HEK293 (cell line): ENCODE measurements at regions not wholly inside any gene's neighbourhood (a gene's known extent, or its start where the extent isn't known, plus 50 kb on each side); places are given as distances from the start of the nearest gene placed in this dataset.

ENCODE experiments used
- CTCF ChIA-PET: fragments of 350-600 bp; formaldehyde crosslinking; extraction: SDS; loops from one replicate; lab custom pipeline; 2021; ENCODE audit warnings: antibody characterized with exemption; lab: Yijun Ruan, JAX
- POLR2A ChIA-PET: fragments of 300-600 bp; formaldehyde crosslinking; extraction: SDS; loops from one replicate; lab custom pipeline; 2020; ENCODE audit warnings: antibody characterized with exemption, inconsistent platforms; lab: Yijun Ruan, JAX
- H3K27ac ChIP-seq: fragments of 200-500 bp; sonication (Bioruptor generic); 2 replicates; pipeline ENCODE4 v1.5.1; 2014; ENCODE audit warnings: low read depth, low read length, control low read depth, inconsistent platforms; ENCODE audit errors: extremely low read depth
- H3K36me3 ChIP-seq, 2 experiments: fragments of 200-500 bp in 1 of 2; sonication (Bioruptor generic) in 1 of 2; 1 replicate in 1 of 2; 2 replicates in 1 of 2; pipeline ENCODE4 v1.5.1; 2014 to 2017; ENCODE audit warnings: inconsistent platforms in 2 of 2, low read length in 2 of 2; ENCODE audit not compliant: control insufficient read depth in 2 of 2, insufficient read depth in 1 of 2
- H3K4me1 ChIP-seq: fragments of 200-500 bp; sonication (Bioruptor generic); 2 replicates; pipeline ENCODE4 v1.5.1; 2014; ENCODE audit warnings: mild to moderate bottlenecking, low read length, inconsistent platforms; ENCODE audit not compliant: control insufficient read depth, insufficient read depth
- H3K4me3 ChIP-seq: 2 replicates; pipeline ENCODE4 v1.5.1; 2011; ENCODE audit warnings: low read depth, mild to moderate bottlenecking, control low read depth, low read length, moderate library complexity
- H3K9me3 ChIP-seq: fragments of 200-500 bp; sonication (Bioruptor generic); 2 replicates; pipeline ENCODE4 v1.5.1; 2014; ENCODE audit warnings: low read depth, low read length, inconsistent platforms; ENCODE audit not compliant: control insufficient read depth, insufficient read depth
- HOXD13 ChIP-seq: sonication (generic); formaldehyde crosslinking; IDR thresholded peaks from 2 replicates; pipeline ENCODE4 v1.8.0; 2022; ENCODE audit warnings: missing genetic modification reagents, borderline replicate concordance
- INSM2 ChIP-seq: fragments of 450-650 bp; formaldehyde crosslinking; IDR thresholded peaks from 2 replicates; pipeline ENCODE4 v1.5.1; 2016; ENCODE audit warnings: missing biosample characterization, missing genetic modification characterization
- SALL2 ChIP-seq: fragments of 450-650 bp; formaldehyde crosslinking; IDR thresholded peaks from 2 replicates; pipeline ENCODE4 v1.5.0; 2017; ENCODE audit warnings: missing biosample characterization, mild to moderate bottlenecking, missing genetic modification characterization, borderline replicate concordance
- SCRT2 ChIP-seq: fragments of 450-650 bp; formaldehyde crosslinking; IDR thresholded peaks from 2 replicates; pipeline ENCODE4 v1.5.1; 2016; ENCODE audit warnings: missing biosample characterization, missing genetic modification characterization
- ZIC2 ChIP-seq: fragments of 450-650 bp; formaldehyde crosslinking; IDR thresholded peaks from 2 replicates; pipeline ENCODE4 v1.5.1; 2016; ENCODE audit warnings: missing biosample characterization, missing genetic modification characterization
- ZNF146 ChIP-seq: fragments of 450-650 bp; formaldehyde crosslinking; IDR thresholded peaks from 2 replicates; pipeline ENCODE4 v1.5.1; 2016; ENCODE audit warnings: missing biosample characterization, missing genetic modification characterization
- ZNF2 ChIP-seq: fragments of 450-650 bp; formaldehyde crosslinking; IDR thresholded peaks from 2 replicates; pipeline ENCODE4 v1.5.1; 2016; ENCODE audit warnings: missing biosample characterization, missing genetic modification characterization
- ZNF221 ChIP-seq: fragments of 450-650 bp; formaldehyde crosslinking; IDR thresholded peaks from 2 replicates; pipeline ENCODE4 v1.5.1; 2017; ENCODE audit warnings: missing biosample characterization, missing genetic modification characterization, borderline replicate concordance
- ZNF292 ChIP-seq: fragments of 450-650 bp; formaldehyde crosslinking; IDR thresholded peaks from 2 replicates; pipeline ENCODE4 v1.5.1; 2016; ENCODE audit warnings: low read depth, missing biosample characterization, missing genetic modification characterization, borderline replicate concordance
- ZNF37A ChIP-seq: fragments of 450-650 bp; IDR thresholded peaks from 2 replicates; pipeline ENCODE4 v1.5.1; 2018; ENCODE audit warnings: missing biosample characterization, missing genetic modification characterization
- ZNF48 ChIP-seq: fragments of 450-650 bp; formaldehyde crosslinking; IDR thresholded peaks from 2 replicates; pipeline ENCODE4 v1.5.1; 2016; ENCODE audit warnings: missing biosample characterization, missing genetic modification characterization
- ZNF510 ChIP-seq: fragments of 450-650 bp; formaldehyde crosslinking; IDR thresholded peaks from 2 replicates; pipeline ENCODE4 v1.5.1; 2018; ENCODE audit warnings: mild to moderate bottlenecking, missing genetic modification characterization, missing biosample characterization; ENCODE audit not compliant: insufficient replicate concordance
- ZNF571 ChIP-seq: fragments of 450-650 bp; formaldehyde crosslinking; IDR thresholded peaks from 2 replicates; pipeline ENCODE4 v1.5.0; 2017; ENCODE audit warnings: missing biosample characterization, missing genetic modification characterization
- ZNF664 ChIP-seq: fragments of 450-650 bp; formaldehyde crosslinking; IDR thresholded peaks from 2 replicates; pipeline ENCODE4 v1.5.1; 2016; ENCODE audit warnings: missing biosample characterization, missing genetic modification characterization
- ZNF670 ChIP-seq: fragments of 450-650 bp; formaldehyde crosslinking; IDR thresholded peaks from 2 replicates; pipeline ENCODE4 v1.5.1; 2016; ENCODE audit warnings: missing biosample characterization, missing genetic modification characterization, low read depth
- ZNF776 ChIP-seq: fragments of 450-650 bp; formaldehyde crosslinking; IDR thresholded peaks from 2 replicates; pipeline ENCODE4 v1.5.0; 2017; ENCODE audit warnings: missing biosample characterization, missing genetic modification characterization, borderline replicate concordance
- TF ChIP-seq, protein P1 (sequence below): fragments of 450-650 bp; formaldehyde crosslinking; IDR thresholded peaks from 2 replicates; pipeline ENCODE4 v1.5.1; 2016; ENCODE audit warnings: missing biosample characterization, missing genetic modification characterization
- TF ChIP-seq, protein P2 (sequence below): fragments of 450-650 bp; IDR thresholded peaks from 2 replicates; pipeline ENCODE4 v1.5.1; 2018; ENCODE audit warnings: missing biosample characterization, missing genetic modification characterization
- TF ChIP-seq, protein P3 (sequence below): fragments of 450-650 bp; formaldehyde crosslinking; IDR thresholded peaks from 2 replicates; pipeline ENCODE4 v1.5.1; 2016; ENCODE audit warnings: missing biosample characterization, missing genetic modification characterization
- TF ChIP-seq, protein P4 (sequence below): fragments of 450-650 bp; formaldehyde crosslinking; IDR thresholded peaks from 2 replicates; pipeline ENCODE4 v1.5.1; 2017; ENCODE audit warnings: missing biosample characterization, missing genetic modification characterization

- no peak for TF ChIP-seq ZNF776 (tag by site-specific recombination)
- TF ChIP-seq ZIC2 (tag by site-specific recombination), result no peak
- TF ChIP-seq ZNF2 (tag by site-specific recombination), result no peak
- no peak for TF ChIP-seq SALL2 (tag by site-specific recombination)
- TF ChIP-seq ZNF292 (tag by site-specific recombination), result no peak
- TF ChIP-seq ZNF510, result no peak
- TF ChIP-seq, protein P1, sequence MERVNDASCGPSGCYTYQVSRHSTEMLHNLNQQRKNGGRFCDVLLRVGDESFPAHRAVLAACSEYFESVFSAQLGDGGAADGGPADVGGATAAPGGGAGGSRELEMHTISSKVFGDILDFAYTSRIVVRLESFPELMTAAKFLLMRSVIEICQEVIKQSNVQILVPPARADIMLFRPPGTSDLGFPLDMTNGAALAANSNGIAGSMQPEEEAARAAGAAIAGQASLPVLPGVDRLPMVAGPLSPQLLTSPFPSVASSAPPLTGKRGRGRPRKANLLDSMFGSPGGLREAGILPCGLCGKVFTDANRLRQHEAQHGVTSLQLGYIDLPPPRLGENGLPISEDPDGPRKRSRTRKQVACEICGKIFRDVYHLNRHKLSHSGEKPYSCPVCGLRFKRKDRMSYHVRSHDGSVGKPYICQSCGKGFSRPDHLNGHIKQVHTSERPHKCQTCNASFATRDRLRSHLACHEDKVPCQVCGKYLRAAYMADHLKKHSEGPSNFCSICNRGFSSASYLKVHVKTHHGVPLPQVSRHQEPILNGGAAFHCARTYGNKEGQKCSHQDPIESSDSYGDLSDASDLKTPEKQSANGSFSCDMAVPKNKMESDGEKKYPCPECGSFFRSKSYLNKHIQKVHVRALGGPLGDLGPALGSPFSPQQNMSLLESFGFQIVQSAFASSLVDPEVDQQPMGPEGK, result no peak
- no peak for TF ChIP-seq INSM2 (tag by site-specific recombination)
- no peak for TF ChIP-seq ZNF664 (tag by site-specific recombination)
- no peak for TF ChIP-seq HOXD13
- no peak for TF ChIP-seq SCRT2 (tag by site-specific recombination)
- TF ChIP-seq ZNF670 (tag by site-specific recombination), result no peak
- TF ChIP-seq, protein P2, sequence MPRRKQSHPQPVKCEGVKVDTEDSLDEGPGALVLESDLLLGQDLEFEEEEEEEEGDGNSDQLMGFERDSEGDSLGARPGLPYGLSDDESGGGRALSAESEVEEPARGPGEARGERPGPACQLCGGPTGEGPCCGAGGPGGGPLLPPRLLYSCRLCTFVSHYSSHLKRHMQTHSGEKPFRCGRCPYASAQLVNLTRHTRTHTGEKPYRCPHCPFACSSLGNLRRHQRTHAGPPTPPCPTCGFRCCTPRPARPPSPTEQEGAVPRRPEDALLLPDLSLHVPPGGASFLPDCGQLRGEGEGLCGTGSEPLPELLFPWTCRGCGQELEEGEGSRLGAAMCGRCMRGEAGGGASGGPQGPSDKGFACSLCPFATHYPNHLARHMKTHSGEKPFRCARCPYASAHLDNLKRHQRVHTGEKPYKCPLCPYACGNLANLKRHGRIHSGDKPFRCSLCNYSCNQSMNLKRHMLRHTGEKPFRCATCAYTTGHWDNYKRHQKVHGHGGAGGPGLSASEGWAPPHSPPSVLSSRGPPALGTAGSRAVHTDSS (tag by site-specific recombination), result no peak
- TF ChIP-seq ZNF48 (tag by site-specific recombination), result no peak
- no peak for TF ChIP-seq ZNF571 (tag by site-specific recombination)
- TF ChIP-seq ZNF221, result no peak
- TF ChIP-seq, protein P3, sequence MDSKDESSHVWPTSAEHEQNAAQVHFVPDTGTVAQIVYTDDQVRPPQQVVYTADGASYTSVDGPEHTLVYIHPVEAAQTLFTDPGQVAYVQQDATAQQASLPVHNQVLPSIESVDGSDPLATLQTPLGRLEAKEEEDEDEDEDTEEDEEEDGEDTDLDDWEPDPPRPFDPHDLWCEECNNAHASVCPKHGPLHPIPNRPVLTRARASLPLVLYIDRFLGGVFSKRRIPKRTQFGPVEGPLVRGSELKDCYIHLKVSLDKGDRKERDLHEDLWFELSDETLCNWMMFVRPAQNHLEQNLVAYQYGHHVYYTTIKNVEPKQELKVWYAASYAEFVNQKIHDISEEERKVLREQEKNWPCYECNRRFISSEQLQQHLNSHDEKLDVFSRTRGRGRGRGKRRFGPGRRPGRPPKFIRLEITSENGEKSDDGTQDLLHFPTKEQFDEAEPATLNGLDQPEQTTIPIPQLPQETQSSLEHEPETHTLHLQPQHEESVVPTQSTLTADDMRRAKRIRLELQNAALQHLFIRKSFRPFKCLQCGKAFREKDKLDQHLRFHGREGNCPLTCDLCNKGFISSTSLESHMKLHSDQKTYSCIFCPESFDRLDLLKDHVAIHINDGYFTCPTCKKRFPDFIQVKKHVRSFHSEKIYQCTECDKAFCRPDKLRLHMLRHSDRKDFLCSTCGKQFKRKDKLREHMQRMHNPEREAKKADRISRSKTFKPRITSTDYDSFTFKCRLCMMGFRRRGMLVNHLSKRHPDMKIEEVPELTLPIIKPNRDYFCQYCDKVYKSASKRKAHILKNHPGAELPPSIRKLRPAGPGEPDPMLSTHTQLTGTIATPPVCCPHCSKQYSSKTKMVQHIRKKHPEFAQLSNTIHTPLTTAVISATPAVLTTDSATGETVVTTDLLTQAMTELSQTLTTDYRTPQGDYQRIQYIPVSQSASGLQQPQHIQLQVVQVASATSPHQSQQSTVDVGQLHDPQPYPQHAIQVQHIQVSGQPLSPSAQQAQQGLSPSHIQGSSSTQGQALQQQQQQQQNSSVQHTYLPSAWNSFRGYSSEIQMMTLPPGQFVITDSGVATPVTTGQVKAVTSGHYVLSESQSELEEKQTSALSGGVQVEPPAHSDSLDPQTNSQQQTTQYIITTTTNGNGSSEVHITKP (tag by site-specific recombination), result no peak
- TF ChIP-seq ZNF146 (tag by site-specific recombination), result no peak
- TF ChIP-seq, protein P4, sequence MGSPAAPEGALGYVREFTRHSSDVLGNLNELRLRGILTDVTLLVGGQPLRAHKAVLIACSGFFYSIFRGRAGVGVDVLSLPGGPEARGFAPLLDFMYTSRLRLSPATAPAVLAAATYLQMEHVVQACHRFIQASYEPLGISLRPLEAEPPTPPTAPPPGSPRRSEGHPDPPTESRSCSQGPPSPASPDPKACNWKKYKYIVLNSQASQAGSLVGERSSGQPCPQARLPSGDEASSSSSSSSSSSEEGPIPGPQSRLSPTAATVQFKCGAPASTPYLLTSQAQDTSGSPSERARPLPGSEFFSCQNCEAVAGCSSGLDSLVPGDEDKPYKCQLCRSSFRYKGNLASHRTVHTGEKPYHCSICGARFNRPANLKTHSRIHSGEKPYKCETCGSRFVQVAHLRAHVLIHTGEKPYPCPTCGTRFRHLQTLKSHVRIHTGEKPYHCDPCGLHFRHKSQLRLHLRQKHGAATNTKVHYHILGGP (tag by site-specific recombination), result no peak
- no peak for TF ChIP-seq ZNF37A
- H3K9me3 ChIP-seq, result no peaks in the 10 kb centered on the region
- H3K4me1 ChIP-seq, result no peaks in the 10 kb centered on the region
- H3K4me3 ChIP-seq, result no peak overlapping the region
- ChIA-PET POLR2A (no interaction called here), CTCF (interaction anchor here (0.7 kb wide), 1 partner anchor 19 kb away, joined by 5 read pairs; no protein-coding TSS in a partner anchor)
- H3K27ac ChIP-seq, result no peak overlapping the region
- H3K36me3 ChIP-seq, result no peaks in the 10 kb centered on the region
Observed at GRCh38 chr1:212212906-212213305, 72.3 kb upstream of the PPP2R5A start.
